GM19452 (cell line): ENCODE measurements at regions not wholly inside any gene's neighbourhood (a gene's known extent, or its start where the extent isn't known, plus 50 kb on each side); places are given as distances from the start of the nearest gene placed in this dataset.
"Not testable (repeated sequence)": the region's sequence is repeated elsewhere in the genome, so short reads cannot be mapped to it uniquely, and the experiment has no call there.

Source experiments
- ATAC-seq: cut with Tn5 transposase; IDR thresholded peaks from one replicate; pipeline ENCODE4 v1.9.1; 2021; ENCODE audit not compliant: unreplicated experiment

DNA sequence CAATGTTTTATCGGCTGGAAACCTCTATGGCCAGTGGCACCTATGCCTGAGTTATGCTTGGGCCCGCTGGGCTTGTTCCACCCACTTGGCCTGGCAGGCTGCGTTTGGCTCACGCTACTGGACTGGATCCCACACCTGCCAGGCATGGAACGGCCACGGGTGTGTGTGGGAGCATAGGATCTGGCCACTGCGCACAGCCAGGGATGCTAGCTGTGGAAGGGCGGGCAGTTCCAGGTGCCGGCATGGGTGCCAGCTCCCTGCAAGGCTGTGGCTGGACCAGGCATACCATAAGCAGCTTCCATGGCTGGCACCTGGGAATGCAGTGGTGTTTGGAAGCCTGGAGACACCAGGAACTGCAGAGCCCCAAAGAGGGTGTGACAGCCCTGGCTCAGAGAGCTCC lies 1063.9 kb upstream of the ACO1 start:
- ATAC-seq, result no peak

DNA sequence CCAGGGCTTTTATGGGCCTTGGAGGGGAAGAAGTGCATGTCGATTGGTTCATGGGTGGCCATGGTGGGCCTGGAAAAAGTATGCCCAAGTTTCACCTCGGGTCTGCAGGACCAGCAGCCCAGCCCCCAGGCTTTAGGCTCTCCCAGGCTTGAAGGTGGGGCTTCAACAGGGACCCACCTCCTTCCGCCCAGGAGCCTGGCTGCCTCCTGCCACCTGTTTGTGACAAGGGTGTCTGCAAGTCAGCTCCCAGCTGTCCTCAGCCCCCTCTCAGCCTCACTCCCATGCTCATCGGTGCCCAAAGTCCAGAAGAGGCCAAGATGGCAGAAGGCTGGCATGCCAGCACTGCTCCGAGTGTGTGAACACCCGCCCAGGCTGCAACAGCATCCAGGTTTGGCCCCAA lies 1063.2 kb upstream of the ACO1 start:
- ATAC-seq, result no peak

DNA sequence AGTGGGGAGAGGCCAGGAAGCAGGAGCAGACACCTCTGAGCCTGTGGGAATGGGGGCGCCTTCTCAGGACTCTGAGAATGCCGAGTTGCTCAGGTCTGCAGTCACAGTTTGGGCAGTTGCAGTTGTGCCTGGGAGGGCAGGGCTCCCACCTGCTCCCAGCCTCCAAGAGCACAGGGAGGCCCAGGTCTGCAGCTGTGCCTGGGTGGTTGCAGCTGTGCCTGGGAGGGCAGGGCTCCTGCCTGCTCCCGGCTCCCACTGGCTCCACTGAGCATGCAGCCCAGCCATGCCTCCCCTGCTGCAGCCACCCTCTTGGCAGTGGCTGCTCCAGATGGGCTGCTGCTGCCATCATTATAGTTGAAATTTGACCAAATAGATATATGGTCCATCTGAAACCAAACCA lies 1062.8 kb upstream of the ACO1 start:
- ATAC-seq, result no peak

DNA sequence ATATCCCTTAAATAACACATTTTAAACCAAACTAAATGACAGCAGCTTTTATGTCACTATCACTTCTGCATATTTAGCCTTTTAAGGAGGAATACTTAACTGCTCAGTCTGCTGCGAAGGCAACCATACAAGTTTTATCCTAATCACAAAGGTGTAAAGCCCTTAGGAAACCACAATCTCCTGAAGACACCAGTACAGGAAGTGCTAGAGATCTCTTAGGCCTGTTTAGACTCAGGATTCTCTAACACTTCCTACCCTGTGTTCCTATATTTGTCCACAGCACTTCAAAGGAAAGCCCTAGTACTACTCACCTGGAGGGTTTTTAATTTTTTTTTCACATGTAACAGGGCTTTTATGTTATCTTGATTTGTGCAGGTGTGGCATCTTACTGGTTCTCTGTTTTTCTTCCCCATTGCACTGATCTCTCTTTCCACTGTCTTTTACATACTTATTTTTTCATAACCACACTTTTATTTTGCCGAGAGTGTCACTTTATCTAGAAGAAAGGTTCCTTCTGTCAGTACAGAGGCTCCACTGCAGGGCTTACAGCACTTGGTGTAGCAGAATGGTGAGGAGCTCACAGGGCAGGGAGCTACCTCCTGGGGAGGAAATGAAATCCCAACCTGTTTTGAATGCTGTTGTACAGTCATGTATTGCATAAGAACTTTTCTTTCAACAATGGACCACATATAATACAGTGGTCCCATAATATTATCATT lies 1060.6 kb upstream of the ACO1 start:
- no peak for ATAC-seq

DNA sequence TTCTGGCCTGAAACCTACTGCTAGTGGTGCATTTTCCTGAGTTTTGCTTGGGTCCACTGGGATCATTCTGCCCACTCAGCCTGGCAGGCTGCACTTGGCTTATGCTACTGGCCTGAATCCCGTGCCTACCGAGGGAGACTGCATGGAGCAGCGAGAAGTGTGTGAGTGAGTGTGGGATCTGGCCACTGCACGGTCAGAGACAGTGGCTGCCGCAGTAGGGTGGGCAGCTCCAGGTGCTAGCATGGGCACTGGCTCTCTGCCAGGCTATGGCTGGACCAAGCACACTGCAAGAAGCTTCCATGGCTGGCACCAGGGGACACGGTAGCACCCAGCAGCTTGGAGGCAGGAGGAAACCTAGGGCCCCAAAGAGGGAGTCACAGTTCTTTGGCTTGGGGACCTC lies 1058.7 kb upstream of the ACO1 start:
- no peak for ATAC-seq

DNA sequence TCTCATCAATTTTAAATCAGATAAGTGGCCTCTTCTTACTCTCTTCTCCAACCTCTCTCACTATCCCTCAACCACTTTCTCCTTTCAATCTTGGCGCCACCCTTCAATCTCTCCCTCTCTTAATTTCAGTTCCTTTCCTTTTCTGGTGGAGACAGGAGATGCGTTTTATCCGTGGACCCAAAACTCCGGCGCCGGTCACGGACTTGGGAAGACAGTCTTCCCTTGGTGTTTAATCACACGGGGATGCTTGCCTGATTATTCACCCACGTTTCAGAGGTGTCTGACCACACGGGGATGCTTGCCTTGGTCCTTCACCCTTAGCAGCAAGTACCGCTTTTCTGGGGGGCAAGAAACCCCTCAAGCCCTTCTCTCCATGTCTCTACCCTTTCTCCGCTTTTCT lies 1057.6 kb upstream of the ACO1 start:
- ATAC-seq, result not testable (repeated sequence)

DNA sequence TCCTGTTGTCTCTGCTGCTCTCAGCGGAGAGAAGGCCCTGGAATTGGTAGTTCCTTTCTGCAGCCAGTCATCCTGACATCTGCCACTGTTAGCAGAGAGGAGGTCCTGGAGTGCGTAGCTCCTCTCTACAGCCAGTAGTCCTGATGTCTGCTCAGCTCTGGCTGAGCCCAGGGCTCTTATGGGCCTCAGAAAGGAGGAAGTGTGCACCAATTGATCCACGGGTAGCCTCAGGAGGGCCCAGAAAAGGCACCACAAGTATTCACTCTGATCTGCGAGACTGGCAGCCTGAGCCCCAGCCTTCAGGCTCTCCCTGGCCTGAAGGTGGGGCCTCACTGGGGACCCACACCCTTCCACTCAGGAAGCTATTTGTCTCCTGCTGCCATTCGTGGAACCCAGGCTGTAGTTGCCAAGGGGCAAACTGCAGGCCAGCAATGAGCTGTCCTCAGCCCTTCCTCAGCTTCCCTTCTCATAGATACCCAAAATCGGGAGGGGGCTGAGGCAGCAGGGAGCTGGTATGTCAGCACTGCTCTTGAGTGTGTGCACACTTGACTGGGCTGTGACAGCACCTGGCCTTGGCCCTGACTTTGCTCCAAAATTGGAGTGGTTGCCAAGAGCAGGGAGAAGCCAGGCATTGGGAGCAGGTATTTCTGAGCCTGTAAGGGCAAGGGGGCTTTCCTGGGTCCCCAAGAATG lies 1049.5 kb upstream of the ACO1 start:
- ATAC-seq, result no peak

DNA sequence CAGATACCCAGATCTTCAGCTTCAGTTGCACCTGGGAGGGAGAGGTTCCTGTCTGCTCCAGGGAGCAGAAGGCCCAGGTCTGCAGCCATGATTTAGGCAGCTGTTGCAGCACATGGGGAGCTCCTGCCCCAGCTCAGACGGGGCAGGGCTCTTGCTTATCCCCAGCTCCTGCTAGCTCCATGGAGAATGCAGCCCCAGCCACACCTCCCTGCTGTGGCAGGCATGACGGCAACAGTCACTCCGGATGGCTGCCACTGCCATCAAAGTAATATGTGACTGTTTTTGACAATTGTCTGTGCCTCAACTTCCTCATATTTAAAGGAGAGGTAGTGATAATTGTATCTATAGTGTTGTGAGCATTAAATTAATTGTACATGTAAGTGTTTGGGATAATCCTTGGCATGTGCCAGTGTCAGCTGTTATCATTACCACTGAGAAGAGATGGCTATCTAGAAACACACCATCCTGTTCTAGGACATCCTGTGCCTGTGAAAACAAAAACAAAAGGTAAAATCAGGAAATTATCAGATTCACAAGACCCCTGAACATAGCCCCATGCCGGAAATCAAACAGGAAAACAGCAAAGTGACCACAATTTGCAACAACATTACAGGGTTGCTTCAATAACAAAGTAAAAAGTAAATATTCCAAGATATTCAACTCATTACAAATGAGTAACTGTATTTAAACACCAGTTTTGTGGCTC lies 1048.8 kb upstream of the ACO1 start:
- ATAC-seq, result no peak

DNA sequence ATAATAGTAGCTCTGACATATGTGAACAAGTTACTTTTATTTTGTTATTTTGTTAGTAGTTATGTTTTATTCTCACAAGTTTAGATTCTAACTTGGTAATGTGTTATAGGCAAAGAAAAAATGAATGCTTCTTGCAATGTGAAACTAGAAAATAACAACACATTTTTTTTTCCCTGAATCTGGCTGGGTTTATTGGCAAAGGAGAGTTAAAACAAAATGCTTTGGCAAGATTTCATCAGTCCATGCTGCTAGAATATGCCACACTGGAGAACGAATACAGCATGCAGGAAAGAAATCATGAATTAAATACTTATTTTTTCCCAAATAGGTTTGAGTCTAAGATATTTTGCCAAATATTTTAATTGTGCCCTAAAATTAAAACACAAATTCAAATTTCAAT lies 1048.1 kb upstream of the ACO1 start:
- ATAC-seq, result no peak

DNA sequence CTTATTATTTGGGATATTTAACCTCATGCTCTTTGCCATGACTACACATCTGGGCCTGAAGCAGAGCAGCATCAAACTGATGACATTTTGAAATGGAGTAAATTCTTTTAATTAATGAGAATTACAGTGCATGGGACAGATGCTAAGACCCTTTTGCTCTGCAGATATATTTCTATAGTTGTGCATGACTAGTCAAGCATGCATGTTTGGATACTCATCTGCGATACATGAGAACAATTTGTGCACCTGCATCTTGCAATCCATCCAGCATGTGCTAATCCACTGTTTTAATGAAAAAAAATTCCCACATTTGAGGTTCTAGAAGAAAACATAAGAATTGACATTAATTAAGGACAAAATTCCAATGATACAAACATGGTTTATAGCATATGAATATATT lies 1047.6 kb upstream of the ACO1 start:
- ATAC-seq, result no peak

DNA sequence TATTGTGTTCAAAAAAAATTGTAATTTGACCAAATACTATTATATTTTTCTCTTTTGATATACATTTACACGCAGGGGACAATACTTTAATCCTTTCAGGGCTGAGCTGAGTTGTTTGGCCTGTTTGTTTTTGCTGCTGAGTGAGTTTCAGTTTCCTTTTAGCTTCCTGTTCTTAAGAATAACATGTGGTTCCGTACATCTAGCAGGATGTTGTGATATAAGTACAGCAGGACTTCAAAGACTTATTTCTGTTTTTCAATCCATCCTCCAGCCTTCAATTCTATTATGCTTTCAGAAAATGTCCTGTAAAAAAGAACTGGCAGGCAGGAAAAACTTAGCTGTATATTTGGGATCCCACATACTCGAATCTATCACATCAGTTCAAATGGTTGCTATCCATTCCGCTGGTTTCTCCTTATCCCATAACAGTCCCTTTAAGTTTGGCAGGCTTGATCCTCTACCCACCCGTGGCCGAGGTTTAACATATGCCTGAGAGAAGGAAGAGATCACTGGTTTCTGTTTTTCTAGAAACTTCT lies 1037.3 kb upstream of the ACO1 start:
- peak; percentile 98 for ATAC-seq

DNA sequence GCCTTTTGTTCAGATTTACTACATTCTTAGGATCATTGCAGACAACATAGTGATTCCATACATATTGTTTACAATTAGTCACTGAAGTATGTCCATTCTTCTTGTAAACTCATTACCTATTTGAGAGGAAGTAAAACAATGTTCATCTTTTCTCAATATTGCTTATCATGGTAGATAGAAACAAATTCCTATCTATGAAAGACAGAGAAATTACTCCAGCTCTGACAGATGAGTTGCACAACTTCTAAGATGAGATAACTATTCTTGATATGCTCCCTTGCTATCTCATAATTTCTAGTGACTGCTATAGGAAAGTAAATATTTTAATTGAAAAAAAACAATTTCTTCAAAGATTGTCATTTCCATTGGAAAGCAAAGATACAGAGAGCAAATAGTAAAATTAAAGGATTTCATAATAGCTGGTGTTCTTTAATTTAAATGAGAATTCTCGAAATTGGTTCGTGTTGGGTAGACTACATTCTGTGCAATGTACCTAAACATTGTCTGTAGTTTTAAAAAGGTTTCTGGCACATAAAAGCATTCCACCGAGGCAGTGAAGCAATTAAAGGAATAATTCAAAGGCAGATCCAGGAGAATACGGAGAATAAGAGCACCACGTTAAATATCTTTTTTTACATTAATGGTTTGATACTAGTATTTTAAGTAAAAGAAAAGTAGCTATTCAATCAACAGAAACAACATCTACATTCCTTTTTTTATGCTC lies 1029.1 kb upstream of the ACO1 start:
- no peak for ATAC-seq

DNA sequence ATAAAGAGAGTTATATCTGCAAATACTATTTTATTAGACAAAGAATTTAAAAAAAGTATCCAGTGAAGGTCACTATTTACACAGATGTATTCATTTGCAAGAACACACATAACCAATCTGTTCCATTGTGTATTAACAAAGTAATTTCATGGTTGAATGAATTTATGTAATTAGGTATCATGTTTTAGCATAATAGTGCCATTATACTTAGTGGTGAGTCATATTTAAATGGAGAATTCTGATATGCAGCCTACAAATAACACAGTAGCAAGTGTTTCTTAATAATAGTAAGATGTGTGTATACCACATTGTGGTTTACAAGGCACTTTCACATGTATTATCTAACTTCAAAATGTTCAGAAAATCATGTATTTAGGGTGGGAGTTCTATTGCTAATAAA lies 1028.5 kb upstream of the ACO1 start:
- ATAC-seq, result no peak

DNA sequence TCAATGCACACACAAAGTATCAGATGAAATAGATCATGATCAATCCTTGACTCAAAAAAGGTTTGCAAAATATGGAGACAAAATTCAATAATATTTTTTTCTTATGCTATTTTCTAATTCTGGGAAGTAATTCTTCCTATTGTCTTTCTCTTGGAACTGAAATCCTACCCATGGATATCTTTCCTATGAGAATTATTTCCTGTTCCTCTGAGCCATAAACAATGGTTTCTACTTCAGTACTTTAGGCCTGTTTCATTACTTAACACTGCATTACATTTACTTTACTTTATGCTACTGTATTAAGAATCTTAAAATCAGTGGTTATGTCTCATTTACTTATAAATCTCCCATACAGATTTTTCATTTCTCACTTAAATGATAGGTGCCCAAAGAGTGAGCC lies 1025.4 kb upstream of the ACO1 start:
- no peak for ATAC-seq

DNA sequence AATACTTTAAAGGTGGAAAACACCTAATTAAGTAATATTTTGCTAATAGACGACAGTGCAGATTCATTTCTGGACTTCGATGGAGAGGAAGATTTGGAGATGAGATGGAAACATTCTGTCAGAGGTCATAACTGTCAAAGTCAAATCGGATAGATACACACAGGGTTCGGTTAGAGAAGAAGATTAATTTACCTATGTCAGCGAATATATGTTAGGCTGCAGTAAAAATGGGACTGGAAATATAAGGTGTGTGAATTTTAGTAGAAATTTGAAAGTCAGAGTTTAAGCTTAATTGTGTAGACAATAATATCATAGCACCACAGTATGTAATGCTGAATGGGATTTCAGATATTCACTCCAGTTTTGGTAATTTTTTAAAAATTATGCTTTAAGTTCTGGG lies 1020.3 kb upstream of the ACO1 start:
- no peak for ATAC-seq

DNA sequence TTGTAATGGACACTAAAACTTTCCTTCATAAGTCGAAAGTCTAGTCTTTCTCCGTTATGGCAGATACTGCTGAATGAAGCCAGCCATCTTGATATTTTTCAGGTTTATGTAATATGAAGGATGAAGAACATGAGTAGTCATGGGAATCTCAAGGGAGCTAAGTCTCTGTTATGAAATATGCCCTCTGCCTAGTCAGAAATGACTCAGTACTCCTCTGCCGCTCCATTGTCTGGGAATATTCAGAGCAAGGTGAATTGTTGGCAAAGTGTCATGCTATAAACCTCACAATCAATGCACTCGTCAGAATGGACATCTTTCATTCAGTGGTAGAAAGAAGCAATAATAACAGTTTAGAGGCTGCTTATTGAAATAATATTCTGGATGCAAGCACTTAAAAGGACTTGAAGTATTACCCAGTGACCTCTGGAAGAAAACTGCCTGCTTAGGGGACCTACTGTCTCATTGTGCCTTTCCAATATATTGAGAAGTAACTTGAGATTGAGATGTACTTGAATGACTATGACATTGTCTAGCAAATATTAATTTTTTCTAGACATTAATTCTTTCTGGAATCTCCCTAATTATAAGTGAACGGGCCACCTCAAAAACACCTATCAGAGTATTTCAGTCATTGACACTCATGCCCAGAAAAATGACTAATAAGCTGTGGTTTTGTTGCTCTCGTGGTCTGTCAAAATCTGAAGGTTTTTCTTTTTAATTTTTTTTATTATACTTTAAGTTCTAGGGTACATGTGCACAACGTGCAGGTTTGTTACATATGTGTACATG lies 1011.5 kb upstream of the ACO1 start:
- ATAC-seq, result no peak

DNA sequence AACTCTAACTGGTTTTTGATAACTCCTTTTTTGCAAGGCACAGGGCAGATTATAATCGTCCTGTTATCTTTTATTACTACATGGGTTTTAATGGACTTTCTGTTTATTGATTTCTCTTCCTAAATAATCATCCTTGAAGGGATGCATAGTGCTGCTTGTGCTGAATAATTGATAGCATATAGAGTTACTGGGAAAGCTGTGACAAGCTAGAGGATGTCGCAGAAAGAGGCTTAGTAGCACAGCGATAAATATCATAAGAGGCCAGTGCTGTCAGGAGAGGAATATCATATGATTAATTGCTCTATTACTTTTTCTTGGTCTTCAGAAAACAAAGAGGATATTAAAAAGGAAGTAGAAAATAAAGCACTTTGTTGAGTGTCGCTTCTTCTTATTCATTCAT lies 1007.1 kb upstream of the ACO1 start:
- no peak for ATAC-seq

DNA sequence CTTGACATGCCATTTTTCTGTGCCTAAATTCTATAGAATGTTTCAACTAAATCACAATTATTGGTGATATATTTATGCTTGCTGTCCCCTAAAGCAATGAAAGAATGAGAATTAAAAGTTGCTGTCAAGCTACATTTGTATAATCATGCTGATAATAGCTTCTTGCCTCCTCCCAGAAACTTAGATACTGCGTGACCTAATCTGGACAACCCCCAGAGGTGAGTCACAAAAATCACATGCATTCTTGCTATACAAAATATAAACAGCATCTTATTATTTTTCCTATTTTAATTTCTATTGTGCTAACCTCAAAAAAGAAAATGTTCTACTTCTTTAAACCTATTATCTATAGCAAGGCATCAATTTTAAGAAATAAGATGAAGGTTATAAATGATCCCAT lies 995.8 kb upstream of the ACO1 start:
- ATAC-seq, result no peak

DNA sequence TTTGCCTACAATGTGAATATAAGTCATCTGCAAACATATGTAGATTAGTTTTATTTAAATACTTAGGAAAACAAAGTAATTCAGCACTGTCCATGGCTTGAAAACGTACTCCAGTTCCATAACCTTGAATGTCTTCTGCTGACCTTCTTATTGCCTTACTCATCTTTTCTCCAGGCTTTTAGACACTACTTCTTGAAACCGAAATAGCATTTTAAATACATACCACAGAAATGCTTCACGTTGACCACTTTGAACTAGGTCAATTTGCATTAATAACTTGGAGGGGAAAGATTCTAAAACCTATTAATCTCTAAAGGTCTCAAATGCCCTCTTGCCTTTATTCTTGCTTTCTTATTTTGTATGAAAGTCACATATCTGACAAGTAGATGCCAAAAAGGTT lies 995.4 kb upstream of the ACO1 start:
- ATAC-seq, result no peak

DNA sequence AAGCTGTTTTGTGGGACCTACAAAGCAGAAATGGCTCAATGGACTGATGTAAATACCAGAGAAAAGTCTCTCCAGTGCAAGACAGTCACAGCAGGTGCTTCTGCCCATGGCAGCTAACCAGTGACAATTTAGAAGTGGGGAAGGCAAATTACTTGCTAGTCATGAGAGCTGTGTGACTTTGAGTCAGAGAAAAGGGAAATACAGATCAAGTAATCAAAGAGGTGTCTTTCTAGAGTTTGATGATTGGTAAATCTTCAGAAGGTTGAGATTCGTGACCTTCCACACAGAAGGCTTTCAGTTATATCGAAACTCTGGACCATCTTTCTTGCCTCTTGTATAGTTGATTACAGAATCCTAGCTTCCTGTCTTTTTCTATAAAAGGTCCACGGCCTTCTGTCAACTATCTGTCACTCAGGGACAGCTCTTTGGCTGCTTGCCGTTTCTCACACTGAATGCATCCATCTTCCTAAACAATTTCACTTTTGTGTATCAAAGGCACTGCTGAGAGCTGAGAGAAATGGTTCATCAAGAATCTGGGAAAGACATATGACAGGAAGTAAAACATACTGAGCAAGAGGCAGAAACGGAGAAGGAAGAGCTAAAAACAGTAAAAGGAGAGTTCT lies 993.9 kb upstream of the ACO1 start:
- peak; percentile 53 for ATAC-seq
